OCI-LY7 (cell line): ENCODE measurements at regions not wholly inside any gene's neighbourhood (a gene's known extent, or its start where the extent isn't known, plus 50 kb on each side); places are given as distances from the start of the nearest gene placed in this dataset.

Source experiments
- BruUV-seq: library from RNA; stranded (reverse); fragments of 400-500 nt; replicated peaks from 2 replicates; lab custom pipeline; 2021; lab: Mats Ljungman, UMichigan
- CTCF ChIA-PET: fragments of 300-600 bp; sonication (Branson Sonifier 250); formaldehyde crosslinking; loops from one replicate; lab custom pipeline; 2022; ENCODE audit warnings: antibody characterized with exemption; ENCODE audit not compliant: unreplicated experiment; lab: Charles Lee
- POLR2A ChIA-PET: fragments of 300-600 bp; sonication (Branson Sonifier 250); formaldehyde crosslinking; loops from one replicate; lab custom pipeline; 2022; ENCODE audit warnings: antibody characterized with exemption; lab: Charles Lee
- DNase-seq: peaks from one replicate; pipeline ENCODE4 v3.0.0-alpha.2; 2015; ENCODE audit warnings: low spot score
- H2AFZ ChIP-seq: fragments of 200-600 bp; sonication (generic), shearing (Covaris generic); 2 replicates; pipeline ENCODE4 v1.6.1; 2014; ENCODE audit warnings: mild to moderate bottlenecking, antibody characterized with exemption, low read length, moderate library complexity
- H3K27ac ChIP-seq: fragments of 200-600 bp; sonication (generic); 2 replicates; pipeline ENCODE4 v1.5.1; 2014; ENCODE audit warnings: mixed run types, low read depth, mild to moderate bottlenecking, moderate library complexity, low read length, inconsistent platforms; ENCODE audit not compliant: poor library complexity, severe bottlenecking
- H3K36me3 ChIP-seq: fragments of 200-600 bp; sonication (generic); 2 replicates; pipeline ENCODE4 v1.6.1; 2014; ENCODE audit warnings: mild to moderate bottlenecking, antibody characterized with exemption, low read length, moderate library complexity, mixed read lengths; ENCODE audit not compliant: insufficient read depth
- H3K4me1 ChIP-seq: fragments of 200-600 bp; sonication (generic); 2 replicates; pipeline ENCODE4 v1.5.1; 2014; ENCODE audit warnings: mild to moderate bottlenecking, low read length; ENCODE audit not compliant: insufficient read depth, poor library complexity, severe bottlenecking
- H3K4me2 ChIP-seq: fragments of 200-600 bp; sonication (generic); 2 replicates; pipeline ENCODE4 v1.6.1; 2014; ENCODE audit warnings: mild to moderate bottlenecking, low read length
- H3K4me3 ChIP-seq: fragments of 200-600 bp; sonication (generic); 2 replicates; pipeline ENCODE4 v1.5.1; 2014; ENCODE audit warnings: mild to moderate bottlenecking, low read depth, low read length; ENCODE audit not compliant: poor library complexity, severe bottlenecking
- H3K79me2 ChIP-seq: fragments of 200-600 bp; sonication (generic); 2 replicates; pipeline ENCODE4 v1.6.1; 2016; ENCODE audit warnings: low read depth, mild to moderate bottlenecking, low read length, moderate library complexity, mixed read lengths; ENCODE audit not compliant: insufficient read depth
- H3K9me2 ChIP-seq: fragments of 200-600 bp; sonication (generic); 2 replicates; pipeline ENCODE4 v1.6.1; 2016; ENCODE audit warnings: mild to moderate bottlenecking, low read length, mixed read lengths; ENCODE audit not compliant: insufficient read depth
- H3K9me3 ChIP-seq: fragments of 200-600 bp; sonication (generic); 2 replicates; pipeline ENCODE4 v1.6.1; 2014; ENCODE audit warnings: mild to moderate bottlenecking, mixed run types, low read length, mixed read lengths
- H4K20me1 ChIP-seq: fragments of 200-600 bp; sonication (generic); 2 replicates; pipeline ENCODE4 v1.6.1; 2014; ENCODE audit warnings: mild to moderate bottlenecking, antibody characterized with exemption, low read length, moderate library complexity, mixed read lengths; ENCODE audit not compliant: insufficient read depth
- CTCF ChIP-seq: fragments of 200-600 bp; sonication (generic); conservative IDR thresholded peaks from 2 replicates; pipeline ENCODE4 v1.5.1; 2014; ENCODE audit warnings: mild to moderate bottlenecking, antibody characterized with exemption, low read length, moderate library complexity, mixed read lengths
- EZH2phosphoT487 ChIP-seq: fragments of 200-600 bp; sonication (generic); IDR thresholded peaks from 2 replicates; pipeline ENCODE4 v1.6.1; 2018; ENCODE audit warnings: low read depth, borderline replicate concordance, mild to moderate bottlenecking, mixed run types, antibody characterized with exemption, low read length, moderate library complexity, mixed read lengths
- intact Hi-C: fragments of 100-400 bp; cut with micrococcal nuclease; formaldehyde crosslinking; loops from one replicate; pipeline ENCODE4 v1.10.0; 2022; ENCODE audit not compliant: unreplicated experiment

- BruUV-seq = no TSS peak
- POLR2A ChIA-PET = no interaction called here
Observed at GRCh38 chr13:68850160-68850559, 1257.5 kb upstream of the ATXN8OS start.

GRCh38 chr13:68846663-68847062 is 1261.0 kb upstream of the ATXN8OS start:
- intact Hi-C loops = no loop called here
- ChIA-PET CTCF (no interaction called here), POLR2A (no interaction called here)
- no peak for DNase-seq
- Histone ChIP-seq H3K79me2 (no peaks in the 10 kb centered on the region), H3K4me2 (no peak overlapping the region), H3K9me3 (no peaks in the 10 kb centered on the region), H3K36me3 (no peaks in the 10 kb centered on the region), H4K20me1 (no peaks in the 10 kb centered on the region), H3K4me1 (no peaks in the 10 kb centered on the region), H3K4me3 (no peak overlapping the region), H3K27ac (no peak overlapping the region), H2AFZ (no peak overlapping the region), H3K9me2 (no peaks in the 10 kb centered on the region)
- TF ChIP-seq EZH2phosphoT487 (no peak), CTCF (no peak)
- no TSS peak for BruUV-seq

More at GRCh38 chr13:68850160-68850559, 1257.5 kb upstream of the ATXN8OS start:
- no peak for DNase-seq
- no peak for TF ChIP-seq EZH2phosphoT487
- no peak for TF ChIP-seq CTCF
- H3K4me3 ChIP-seq = no peak overlapping the region
- H3K9me2 ChIP-seq = no peaks in the 10 kb centered on the region
- H4K20me1 ChIP-seq = no peaks in the 10 kb centered on the region
- intact Hi-C loops = no loop called here
- no peak overlapping the region for H2AFZ ChIP-seq
- no peaks in the 10 kb centered on the region for H3K79me2 ChIP-seq
- H3K4me1 ChIP-seq = no peaks in the 10 kb centered on the region
- no peak overlapping the region for H3K4me2 ChIP-seq
- CTCF ChIA-PET = no interaction called here
- no peak overlapping the region for H3K27ac ChIP-seq
- H3K9me3 ChIP-seq = no peaks in the 10 kb centered on the region
- H3K36me3 ChIP-seq = no peaks in the 10 kb centered on the region

- no TSS peak for BruUV-seq
- no peaks in the 10 kb centered on the region for H3K4me1 ChIP-seq
- H3K9me2 ChIP-seq = no peaks in the 10 kb centered on the region
- ChIA-PET CTCF (no interaction called here), POLR2A (interaction anchor here (0.7 kb wide), 1 partner anchor 160 kb away, joined by 3 read pairs; no protein-coding TSS in a partner anchor)
- H3K36me3 ChIP-seq = no peaks in the 10 kb centered on the region
- no peaks in the 10 kb centered on the region for H4K20me1 ChIP-seq
- no peak overlapping the region for H3K4me2 ChIP-seq
- no peak overlapping the region for H2AFZ ChIP-seq
- DNase-seq = no peak
- no peak for TF ChIP-seq CTCF
- TF ChIP-seq EZH2phosphoT487 = no peak
- no peaks in the 10 kb centered on the region for H3K9me3 ChIP-seq
- intact Hi-C loops = no loop called here
- no peak overlapping the region for H3K27ac ChIP-seq
- H3K4me3 ChIP-seq = no peak overlapping the region
- H3K79me2 ChIP-seq = no peaks in the 10 kb centered on the region
Observed at GRCh38 chr13:68834375-68834774, 1273.3 kb upstream of the ATXN8OS start.
